ENCODE measurements at regions not wholly inside any gene's neighbourhood (a gene's known extent, or its start where the extent isn't known, plus 50 kb on each side); places are given as distances from the start of the nearest gene placed in this dataset.

- no peak overlapping the region for H3K4me3 ChIP-seq (ENCODE audit: low read length)
- H3K9ac ChIP-seq (ENCODE audit: extremely low read depth, low read length, poor library complexity, severe bottlenecking): no peak overlapping the region
- Mint-ChIP-seq H3K4me3 (no peak overlapping the region), H3K9me3 (peaks cover 6% of the 10 kb centered on the region), H3K27me3 (ENCODE audit: insufficient read depth) (peaks cover 64% of the 10 kb centered on the region), H3K4me1 (peaks cover 20% of the 10 kb centered on the region), H3K27ac (no peak overlapping the region), H3K36me3 (ENCODE audit: low read depth) (no peaks in the 10 kb centered on the region)
- no peak overlapping the region for H3K27ac ChIP-seq (ENCODE audit: low read depth, low read length)
- no peaks in the 10 kb centered on the region for H3K9me3 ChIP-seq (ENCODE audit: control insufficient read depth, low read length)
- TF ChIP-seq, protein P1, sequence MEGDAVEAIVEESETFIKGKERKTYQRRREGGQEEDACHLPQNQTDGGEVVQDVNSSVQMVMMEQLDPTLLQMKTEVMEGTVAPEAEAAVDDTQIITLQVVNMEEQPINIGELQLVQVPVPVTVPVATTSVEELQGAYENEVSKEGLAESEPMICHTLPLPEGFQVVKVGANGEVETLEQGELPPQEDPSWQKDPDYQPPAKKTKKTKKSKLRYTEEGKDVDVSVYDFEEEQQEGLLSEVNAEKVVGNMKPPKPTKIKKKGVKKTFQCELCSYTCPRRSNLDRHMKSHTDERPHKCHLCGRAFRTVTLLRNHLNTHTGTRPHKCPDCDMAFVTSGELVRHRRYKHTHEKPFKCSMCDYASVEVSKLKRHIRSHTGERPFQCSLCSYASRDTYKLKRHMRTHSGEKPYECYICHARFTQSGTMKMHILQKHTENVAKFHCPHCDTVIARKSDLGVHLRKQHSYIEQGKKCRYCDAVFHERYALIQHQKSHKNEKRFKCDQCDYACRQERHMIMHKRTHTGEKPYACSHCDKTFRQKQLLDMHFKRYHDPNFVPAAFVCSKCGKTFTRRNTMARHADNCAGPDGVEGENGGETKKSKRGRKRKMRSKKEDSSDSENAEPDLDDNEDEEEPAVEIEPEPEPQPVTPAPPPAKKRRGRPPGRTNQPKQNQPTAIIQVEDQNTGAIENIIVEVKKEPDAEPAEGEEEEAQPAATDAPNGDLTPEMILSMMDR (conservative IDR thresholded peaks at IDR 0.05): no peak
- H3K36me3 ChIP-seq (ENCODE audit: control insufficient read depth, insufficient read depth, low read length): no peaks in the 10 kb centered on the region
- peaks cover 28% of the 10 kb centered on the region for H3K27me3 ChIP-seq (ENCODE audit: control insufficient read depth, insufficient read depth, low read length, poor library complexity, severe bottlenecking)
- WGBS, 2 experiments (ENCODE audit: insufficient coverage in 1 of 2, insufficient read length in 1 of 2): 75 to 76% methylated on average over 9 to 16 of the region's 16 CpGs
- H3K4me1 ChIP-seq (ENCODE audit: control insufficient read depth, insufficient read depth, low read length): peaks cover 8% of the 10 kb centered on the region
- no peak for DNase-seq
Measured at GRCh38 chr12:113612076-113612728, 140.5 kb upstream of the LHX5 start.

DNA sequence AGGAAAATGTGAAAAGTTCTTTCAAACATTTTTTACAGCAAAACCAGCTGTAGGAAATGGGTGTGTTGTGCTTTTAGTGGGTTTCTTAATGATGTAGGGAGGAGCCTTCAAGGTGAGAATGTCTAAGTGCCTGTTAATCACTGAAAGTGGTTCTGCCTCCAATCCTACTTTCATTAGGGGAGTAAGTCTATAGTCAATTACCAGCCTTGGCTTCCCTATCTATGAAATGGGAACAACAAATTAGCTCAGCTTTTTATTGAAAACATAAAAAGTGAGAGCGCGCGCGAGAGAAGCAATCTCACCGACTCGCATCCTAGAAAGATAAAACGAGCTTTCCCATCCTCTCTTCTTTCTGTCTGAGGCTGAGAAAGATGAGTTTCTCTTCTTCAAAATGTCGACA lies 140.0 kb upstream of the LHX5 start:
- Mint-ChIP-seq H3K4me1 (peaks cover 20% of the 10 kb centered on the region), H3K4me3 (no peak overlapping the region), H3K36me3 (ENCODE audit: low read depth) (no peaks in the 10 kb centered on the region), H3K27me3 (ENCODE audit: insufficient read depth) (peaks cover 66% of the 10 kb centered on the region), H3K9me3 (peaks cover 6% of the 10 kb centered on the region), H3K27ac (no peak overlapping the region)
- peaks cover 8% of the 10 kb centered on the region for H3K4me1 ChIP-seq (ENCODE audit: control insufficient read depth, insufficient read depth, low read length)
- no peaks in the 10 kb centered on the region for H3K9me3 ChIP-seq (ENCODE audit: control insufficient read depth, low read length)
- no peak overlapping the region for H3K27ac ChIP-seq (ENCODE audit: low read depth, low read length)
- DNase-seq: no peak
- TF ChIP-seq, protein P1 (conservative IDR thresholded peaks at IDR 0.05): no peak
- H3K4me3 ChIP-seq (ENCODE audit: low read length): no peak overlapping the region
- H3K36me3 ChIP-seq (ENCODE audit: control insufficient read depth, insufficient read depth, low read length): no peaks in the 10 kb centered on the region
- WGBS, 2 experiments (ENCODE audit: insufficient coverage in 1 of 2, insufficient read length in 1 of 2): 89 to 93% methylated on average over 8 of the region's 8 CpGs
- H3K9ac ChIP-seq (ENCODE audit: extremely low read depth, low read length, poor library complexity, severe bottlenecking): no peak overlapping the region
- H3K27me3 ChIP-seq (ENCODE audit: control insufficient read depth, insufficient read depth, low read length, poor library complexity, severe bottlenecking): peaks cover 28% of the 10 kb centered on the region

DNA sequence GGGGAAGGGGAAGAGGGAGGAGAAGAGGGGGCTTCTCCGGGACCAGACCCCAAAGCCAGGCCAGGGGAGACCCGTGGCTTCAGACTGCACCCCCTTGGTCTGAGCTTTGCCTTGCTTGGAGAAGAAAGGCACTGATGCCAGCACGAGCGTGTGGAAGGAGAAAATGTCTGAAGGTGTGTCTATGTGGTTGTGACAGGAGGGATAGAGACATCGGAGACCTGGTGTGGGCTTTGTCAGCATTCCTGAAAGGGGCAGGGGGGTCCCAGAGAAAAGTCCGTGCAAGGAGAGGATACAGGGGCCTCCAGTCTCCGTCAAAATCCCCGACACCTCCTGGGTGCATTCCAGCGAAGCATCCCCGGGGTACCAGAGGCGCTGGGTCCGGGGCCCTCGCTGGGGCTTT lies 139.0 kb upstream of the LHX5 start:
- Histone ChIP-seq H3K4me3 (ENCODE audit: low read length) (peak overlapping the region; percentile 66), H3K27ac (ENCODE audit: low read depth, low read length) (no peak overlapping the region), H3K36me3 (ENCODE audit: control insufficient read depth, insufficient read depth, low read length) (no peaks in the 10 kb centered on the region), H3K9me3 (ENCODE audit: control insufficient read depth, low read length) (no peaks in the 10 kb centered on the region), H3K4me1 (ENCODE audit: control insufficient read depth, insufficient read depth, low read length) (peaks cover 8% of the 10 kb centered on the region), H3K27me3 (ENCODE audit: control insufficient read depth, insufficient read depth, low read length, poor library complexity, severe bottlenecking) (peaks cover 28% of the 10 kb centered on the region), H3K9ac (ENCODE audit: extremely low read depth, low read length, poor library complexity, severe bottlenecking) (no peak overlapping the region)
- Mint-ChIP-seq H3K27ac (no peak overlapping the region), H3K27me3 (ENCODE audit: insufficient read depth) (peaks cover 66% of the 10 kb centered on the region), H3K4me3 (peak overlapping the region; percentile 46), H3K36me3 (ENCODE audit: low read depth) (no peaks in the 10 kb centered on the region), H3K9me3 (peaks cover 6% of the 10 kb centered on the region), H3K4me1 (peaks cover 20% of the 10 kb centered on the region)
- 0 to 14% methylated on average over 2 to 13 of the region's 13 CpGs for WGBS, 2 experiments (ENCODE audit: insufficient coverage in 1 of 2, insufficient read length in 1 of 2)
- DNase-seq: peak; percentile 63
- TF ChIP-seq, protein P1 (conservative IDR thresholded peaks at IDR 0.05): no peak
